NCI-H2171 (cell line): ENCODE measurements at regions not wholly inside any gene's neighbourhood (a gene's known extent, or its start where the extent isn't known, plus 50 kb on each side); places are given as distances from the start of the nearest gene placed in this dataset.

Source experiments
- DNase-seq: peaks from one replicate; lab custom pipeline; 2025; lab: John Stamatoyannopoulos, UW

- DNase-seq, result no peak
These were observed 160.5 kb downstream of the FGF18 start for GRCh38 chr5:171579976-171580411.

- no peak for DNase-seq
These were observed 161.2 kb downstream of the FGF18 start for GRCh38 chr5:171580502-171581265.

- DNase-seq, result no peak
These were observed 162.3 kb downstream of the FGF18 start for GRCh38 chr5:171581781-171582180.

- no peak for DNase-seq
These were observed 163.4 kb downstream of the FGF18 start for GRCh38 chr5:171582849-171583248.

GRCh38 chr5:171585981-171586380 is 166.5 kb downstream of the FGF18 start:
- DNase-seq, result no peak

GRCh38 chr5:171586436-171586835 is 167.0 kb downstream of the FGF18 start:
- no peak for DNase-seq

GRCh38 chr5:171588046-171588445 is 168.6 kb downstream of the FGF18 start:
- DNase-seq, result no peak

GRCh38 chr5:171588790-171589189 is 169.3 kb downstream of the FGF18 start:
- DNase-seq, result no peak

- no peak for DNase-seq
These were observed 170.0 kb downstream of the FGF18 start for GRCh38 chr5:171589461-171589860.

GRCh38 chr5:171592076-171592475 is 172.6 kb downstream of the FGF18 start:
- no peak for DNase-seq

GRCh38 chr5:171592736-171593135 is 173.3 kb downstream of the FGF18 start:
- no peak for DNase-seq

GRCh38 chr5:171593401-171593800 is 174.0 kb downstream of the FGF18 start:
- DNase-seq, result no peak

- DNase-seq, result no peak
These were observed 174.5 kb downstream of the FGF18 start for GRCh38 chr5:171593976-171594375.

- no peak for DNase-seq
These were observed 176.0 kb downstream of the FGF18 start for GRCh38 chr5:171595401-171595800.

GRCh38 chr5:171595801-171596231 is 176.4 kb downstream of the FGF18 start:
- no peak for DNase-seq

GRCh38 chr5:171596391-171596878 is 177.0 kb downstream of the FGF18 start:
- DNase-seq, result no peak

- no peak for DNase-seq
These were observed 178.6 kb downstream of the FGF18 start for GRCh38 chr5:171597946-171598640.

GRCh38 chr5:171598641-171599152 is 179.2 kb downstream of the FGF18 start:
- DNase-seq, result no peak

GRCh38 chr5:171599411-171599810 is 180.0 kb downstream of the FGF18 start:
- no peak for DNase-seq

GRCh38 chr5:171599957-171600612 is 180.6 kb downstream of the FGF18 start:
- DNase-seq, result no peak

- no peak for DNase-seq
These were observed 181.4 kb downstream of the FGF18 start for GRCh38 chr5:171600741-171601265.

- no peak for DNase-seq
These were observed 181.9 kb downstream of the FGF18 start for GRCh38 chr5:171601266-171601881.
